IMR-90 (cell line): ENCODE measurements at regions not wholly inside any gene's neighbourhood (a gene's known extent, or its start where the extent isn't known, plus 50 kb on each side); places are given as distances from the start of the nearest gene placed in this dataset.

Experiments used
- ATAC-seq: fragments of 200-7000 bp; cut with Tn5 transposase; 2 replicates; pipeline ENCODE4 v1.9.1; 2020; ENCODE audit warnings: low read depth, mild to moderate bottlenecking, moderate library complexity
- BruUV-seq: library from RNA; stranded (reverse); fragments of 400-500 nt; replicated peaks from 2 replicates; lab custom pipeline; 2021; lab: Mats Ljungman, UMichigan
- CTCF ChIA-PET: fragments of 300-600 bp; formaldehyde crosslinking; extraction: SDS; loops from one replicate; lab custom pipeline; 2021; ENCODE audit warnings: antibody characterized with exemption; lab: Yijun Ruan, JAX
- POLR2A ChIA-PET: fragments of 300-600 bp; sonication (Branson Sonifier 250); formaldehyde crosslinking; loops from one replicate; lab custom pipeline; 2022; ENCODE audit warnings: antibody characterized with exemption; ENCODE audit not compliant: unreplicated experiment; lab: Charles Lee
- DNase-seq: peaks from one replicate; pipeline ENCODE4 v3.0.0; 2013
- H2AFZ ChIP-seq: replicated peaks from 2 replicates; pipeline ENCODE3; 2013; ENCODE audit warnings: low read length, mild to moderate bottlenecking; ENCODE audit not compliant: poor library complexity
- H2AK5ac ChIP-seq: 2 replicates; pipeline ENCODE4 v1.6.1; 2013; ENCODE audit warnings: low read depth, low read length, inconsistent platforms
- H2AK9ac ChIP-seq: replicated peaks from 2 replicates; pipeline ENCODE3; 2013; ENCODE audit warnings: mild to moderate bottlenecking, low read depth, low read length, moderate library complexity; ENCODE audit not compliant: poor library complexity
- H2BK120ac ChIP-seq: 2 replicates; pipeline ENCODE4 v1.6.1; 2013; ENCODE audit warnings: low read depth, low read length, inconsistent platforms
- H2BK15ac ChIP-seq: 3 replicates; pipeline ENCODE4 v1.6.1; 2013; ENCODE audit warnings: low read depth, low read length, inconsistent platforms
- H2BK20ac ChIP-seq: 2 replicates; pipeline ENCODE4 v1.6.1; 2013; ENCODE audit warnings: low read depth, mild to moderate bottlenecking, inconsistent platforms, low read length, moderate library complexity
- H2BK5ac ChIP-seq: 2 replicates; pipeline ENCODE4 v1.6.1; 2013; ENCODE audit warnings: mild to moderate bottlenecking, low read depth, low read length, inconsistent platforms; ENCODE audit not compliant: poor library complexity, severe bottlenecking
- H3K14ac ChIP-seq: replicated peaks from 2 replicates; pipeline ENCODE4 v1.6.1; 2013; ENCODE audit warnings: low read depth, low read length, inconsistent platforms
- H3K18ac ChIP-seq: 2 replicates; pipeline ENCODE4 v1.6.1; 2013; ENCODE audit warnings: low read depth, low read length, control low read depth
- H3K23ac ChIP-seq: 2 replicates; pipeline ENCODE4 v1.6.1; 2013; ENCODE audit warnings: low read depth, low read length, inconsistent platforms
- H3K27ac ChIP-seq: 2 replicates; pipeline ENCODE4 v1.5.1; 2013; ENCODE audit warnings: mild to moderate bottlenecking, control low read depth, low read length; ENCODE audit not compliant: insufficient read depth
- H3K27me3 ChIP-seq: 2 replicates; pipeline ENCODE4 v1.6.1; 2013; ENCODE audit warnings: low read length; ENCODE audit not compliant: control insufficient read depth, insufficient read depth
- H3K36me3 ChIP-seq: 2 replicates; pipeline ENCODE4 v1.6.1; 2013; ENCODE audit warnings: low read length, mixed read lengths; ENCODE audit not compliant: control insufficient read depth, insufficient read depth
- H3K4ac ChIP-seq: 2 replicates; pipeline ENCODE4 v1.6.1; 2013; ENCODE audit warnings: low read depth, low read length, inconsistent platforms
- H3K4me1 ChIP-seq: 2 replicates; pipeline ENCODE4 v1.6.1; 2013; ENCODE audit warnings: low read length, mixed read lengths; ENCODE audit not compliant: control insufficient read depth, insufficient read depth
- H3K4me2 ChIP-seq: 2 replicates; pipeline ENCODE4 v1.6.1; 2013; ENCODE audit warnings: low read depth, mild to moderate bottlenecking, control low read depth, low read length, moderate library complexity
- H3K4me3 ChIP-seq: 2 replicates; pipeline ENCODE4 v1.5.1; 2013; ENCODE audit warnings: low read depth, mild to moderate bottlenecking, control low read depth, low read length, moderate library complexity; ENCODE audit not compliant: insufficient read depth
- H3K56ac ChIP-seq: 2 replicates; pipeline ENCODE4 v1.6.1; 2013; ENCODE audit warnings: low read length, inconsistent platforms; ENCODE audit not compliant: insufficient read depth; ENCODE audit errors: extremely low read depth
- H3K79me1 ChIP-seq, 2 experiments: 2 replicates each; pipeline ENCODE4 v1.6.1; 2013; ENCODE audit warnings: low read length in 2 of 2, inconsistent platforms in 1 of 2, low read depth in 1 of 2
- H3K9ac ChIP-seq: 2 replicates; pipeline ENCODE4 v1.6.1; 2013; ENCODE audit warnings: low read depth, low read length, control low read depth
- H3K9me1 ChIP-seq: 2 replicates; pipeline ENCODE4 v1.6.1; 2013; ENCODE audit warnings: low read length, inconsistent platforms; ENCODE audit not compliant: insufficient read depth
- H3K9me3 ChIP-seq: 2 replicates; pipeline ENCODE4 v1.6.1; 2013; ENCODE audit warnings: low read length; ENCODE audit not compliant: control insufficient read depth, insufficient read depth
- H4K20me1 ChIP-seq: 2 replicates; pipeline ENCODE4 v1.6.1; 2013; ENCODE audit warnings: low read length, inconsistent platforms; ENCODE audit not compliant: insufficient read depth
- H4K5ac ChIP-seq: 2 replicates; pipeline ENCODE4 v1.6.1; 2013; ENCODE audit warnings: mild to moderate bottlenecking, low read depth, low read length, control low read depth
- H4K8ac ChIP-seq, 2 experiments: 2 replicates each; pipeline ENCODE4 v1.6.1; 2013; ENCODE audit warnings: low read depth in 2 of 2, low read length in 2 of 2, control low read depth in 1 of 2, inconsistent platforms in 1 of 2
- H4K91ac ChIP-seq: 2 replicates; pipeline ENCODE4 v1.6.1; 2013; ENCODE audit warnings: low read depth, low read length, inconsistent platforms; ENCODE audit not compliant: insufficient read depth
- CEBPB ChIP-seq: IDR thresholded peaks from 2 replicates; pipeline ENCODE4 v1.6.1; 2012; ENCODE audit warnings: low read depth, low read length, improper control_type of control experiment
- FOS ChIP-seq: fragments of 150-350 bp; IDR thresholded peaks from 2 replicates; pipeline ENCODE4 v1.6.1; 2016; ENCODE audit warnings: low read depth, low read length
- MAFK ChIP-seq: IDR thresholded peaks from 2 replicates; pipeline ENCODE4 v1.6.1; 2012; ENCODE audit warnings: low read depth, low read length, improper control_type of control experiment
- MAZ ChIP-seq: IDR thresholded peaks from 2 replicates; pipeline ENCODE4 v1.6.1; 2012; ENCODE audit warnings: low read depth, mild to moderate bottlenecking, low read length, improper control_type of control experiment, moderate library complexity, borderline replicate concordance
- MXI1 ChIP-seq: IDR thresholded peaks from 2 replicates; pipeline ENCODE4 v1.6.1; 2012; ENCODE audit warnings: low read depth, mild to moderate bottlenecking, low read length, moderate library complexity, borderline replicate concordance
- POLR2A ChIP-seq: IDR thresholded peaks from 2 replicates; pipeline ENCODE4 v1.6.1; 2012; ENCODE audit warnings: mild to moderate bottlenecking, low read depth, low read length
- RAD21 ChIP-seq: IDR thresholded peaks from 2 replicates; pipeline ENCODE4 v1.6.1; 2012; ENCODE audit warnings: low read length, improper control_type of control experiment
- RCOR1 ChIP-seq: IDR thresholded peaks from 2 replicates; pipeline ENCODE4 v1.6.1; 2012; ENCODE audit warnings: mild to moderate bottlenecking, low read length, improper control_type of control experiment; ENCODE audit not compliant: insufficient replicate concordance
- USF2 ChIP-seq: fragments of 150-350 bp; IDR thresholded peaks from 2 replicates; pipeline ENCODE4 v1.6.1; 2017; ENCODE audit warnings: mild to moderate bottlenecking, antibody characterized with exemption, low read length, low read depth
- WGBS, 2 experiments: methylation state at CpG; one replicate each; pipeline versions ENCODE4 v1.1.5 to v1.1.7; 2013; ENCODE audit warnings: missing lambda C conversion rate in 2 of 2; ENCODE audit not compliant: insufficient read length in 1 of 2; ENCODE audit errors: extremely low coverage in 2 of 2; 5-methylcytosine and 5-hydroxymethylcytosine counted together
- dilution Hi-C: fragments of 300-500 bp; cut with HindIII; formaldehyde crosslinking; loops from one replicate; pipeline ENCODE4 v1.14.3; 2018; ENCODE audit warnings: low sequenced_read_pairs; ENCODE audit not compliant: unreplicated experiment
- in situ Hi-C: fragments of 300-500 bp; cut with MboI; formaldehyde crosslinking; loops from 3 replicates; pipeline ENCODE4 v1.14.3; 2019; ENCODE audit warnings: low sequenced_read_pairs, inconsistent platforms, mixed read lengths
- intact Hi-C: fragments of 100-400 bp; cut with micrococcal nuclease; formaldehyde crosslinking; loops from 2 replicates; pipeline ENCODE4 v1.10.0; 2022

DNA sequence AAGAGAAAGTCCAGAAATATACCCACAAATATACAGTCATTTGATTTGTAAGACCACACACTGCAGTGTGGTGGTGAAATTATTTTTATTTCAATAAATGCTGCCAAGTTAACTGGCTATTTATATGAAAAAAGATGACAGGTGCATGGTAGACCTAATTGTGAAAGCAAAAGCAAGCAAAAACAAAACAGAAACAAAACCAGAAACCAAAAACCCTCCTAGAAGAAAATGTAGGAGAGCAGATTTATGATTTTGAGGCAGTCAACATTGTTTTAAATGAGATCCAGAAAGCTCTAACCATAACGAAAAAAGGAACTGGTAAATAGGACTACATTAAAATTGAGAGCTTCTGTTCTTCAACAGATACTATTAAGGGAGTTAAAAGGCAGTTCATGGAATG, 303.6 kb downstream of the PRDM2 start:
- H2BK5ac ChIP-seq = no peak overlapping the region
- H3K18ac ChIP-seq = no peak overlapping the region
- TF ChIP-seq MAZ = no peak
- no peak for TF ChIP-seq MXI1
- TF ChIP-seq RCOR1 = no peak
- no peak for TF ChIP-seq POLR2A
- TF ChIP-seq RAD21 = no peak
- no peak for TF ChIP-seq FOS
- no peak for TF ChIP-seq CEBPB
- TF ChIP-seq USF2 = no peak
- TF ChIP-seq MAFK = no peak
- H3K4me2 ChIP-seq = no peak overlapping the region
- H2BK120ac ChIP-seq = no peak overlapping the region
- no TSS peak for BruUV-seq
- H2AFZ ChIP-seq = no peak overlapping the region
- dilution Hi-C loops (no loop called here), in situ Hi-C loops (no loop called here), intact Hi-C loops (no loop called here)
- CTCF ChIA-PET = no interaction called here
- H4K8ac ChIP-seq = no peak overlapping the region
- H3K56ac ChIP-seq = no peak overlapping the region
- no peak overlapping the region for H3K23ac ChIP-seq
- no peaks in the 10 kb centered on the region for H3K79me1 ChIP-seq
- H3K9me1 ChIP-seq = no peaks in the 10 kb centered on the region
- H4K20me1 ChIP-seq = no peaks in the 10 kb centered on the region
- H3K4me1 ChIP-seq = no peaks in the 10 kb centered on the region
- H3K36me3 ChIP-seq = no peaks in the 10 kb centered on the region
- no peaks in the 10 kb centered on the region for H3K27me3 ChIP-seq
- no peak for DNase-seq
- ATAC-seq = no peak
- H3K9me3 ChIP-seq = peaks cover 3% of the 10 kb centered on the region; the same call in 1 of the 2 replicates
- H2BK20ac ChIP-seq = no peak overlapping the region
- POLR2A ChIA-PET = no interaction called here
- H4K5ac ChIP-seq = no peak overlapping the region
- no peak overlapping the region for H4K91ac ChIP-seq
- no peak overlapping the region for H3K4me3 ChIP-seq
- H2BK15ac ChIP-seq = no peak overlapping the region
- H3K4ac ChIP-seq = no peak overlapping the region
- no CpG with 5 or more reads among the region's 1 CpG for WGBS, 2 experiments
- no peak overlapping the region for H2AK5ac ChIP-seq
- H2AK9ac ChIP-seq = no peak overlapping the region
- no peak overlapping the region for H3K14ac ChIP-seq
- no peak overlapping the region for H3K9ac ChIP-seq
- H3K27ac ChIP-seq = no peak overlapping the region
